Urothelium cell line (cell line): ENCODE measurements at regions not wholly inside any gene's neighbourhood (a gene's known extent, or its start where the extent isn't known, plus 50 kb on each side); places are given as distances from the start of the nearest gene placed in this dataset.

Source experiments
- DNase-seq: peaks from one replicate; pipeline ENCODE4 v3.0.0; 2011; ENCODE audit warnings: low spot score, mixed read lengths
- FAIRE-seq: peaks from 2 replicates; lab custom pipeline; 2011; peaks lifted over from hg19 to GRCh38; lab: Jason Lieb, UNC

GRCh38 chr15:97410897-97411575, 549.5 kb upstream of the ARRDC4 start:
- DNase-seq: no peak
- FAIRE-seq: no peak

- no peak for DNase-seq
- no peak for FAIRE-seq
Observed at GRCh38 chr15:97420130-97420529, 540.4 kb upstream of the ARRDC4 start.

- FAIRE-seq (no peak), DNase-seq (peak; percentile 16)
Observed at GRCh38 chr15:97425596-97425995, 534.9 kb upstream of the ARRDC4 start.

DNA sequence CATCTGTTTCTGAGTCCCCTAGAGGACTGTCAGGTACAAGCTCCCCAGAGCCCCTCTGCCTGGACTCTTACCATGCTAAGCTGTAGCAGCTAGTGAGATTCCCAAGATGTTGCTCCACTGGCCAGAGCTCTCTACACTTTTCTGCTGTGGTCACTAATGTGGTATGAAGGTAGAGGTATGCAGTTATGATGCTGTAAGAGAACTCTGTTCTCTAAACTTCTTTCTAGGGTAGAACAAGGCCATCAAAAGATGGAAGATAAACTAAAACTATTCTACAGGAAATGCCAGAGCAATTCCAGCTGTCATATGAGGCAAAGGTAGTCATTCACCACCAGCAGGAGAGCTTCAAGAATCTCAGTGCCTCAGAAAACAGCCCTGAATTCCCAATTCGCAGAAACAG, 517.4 kb upstream of the ARRDC4 start:
- FAIRE-seq: no peak
- DNase-seq: no peak

DNA sequence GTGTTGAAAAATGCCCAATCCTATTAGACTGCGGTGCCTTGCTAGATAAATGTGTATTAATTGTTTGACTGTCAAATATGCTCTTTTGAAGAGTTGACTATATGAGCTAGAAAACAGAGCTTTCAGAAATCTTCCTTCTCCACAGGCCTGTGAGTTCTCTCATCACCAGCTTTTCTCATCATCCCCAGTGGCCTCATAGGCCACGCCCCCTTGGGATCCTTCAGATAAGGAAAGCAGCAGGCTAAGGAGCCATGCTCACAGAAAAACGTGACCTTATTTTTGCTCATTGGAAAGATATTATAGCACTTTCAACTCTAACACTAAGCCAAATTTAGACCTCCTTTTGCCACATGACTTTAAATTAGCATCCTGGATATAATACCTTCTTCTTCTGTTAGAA, 514.4 kb upstream of the ARRDC4 start:
- no peak for DNase-seq
- no peak for FAIRE-seq

GRCh38 chr15:97456521-97457202, 503.8 kb upstream of the ARRDC4 start:
- DNase-seq: no peak
- FAIRE-seq: no peak

- FAIRE-seq: no peak
- DNase-seq: no peak
Observed at GRCh38 chr15:97457203-97457847, 503.2 kb upstream of the ARRDC4 start.

DNA sequence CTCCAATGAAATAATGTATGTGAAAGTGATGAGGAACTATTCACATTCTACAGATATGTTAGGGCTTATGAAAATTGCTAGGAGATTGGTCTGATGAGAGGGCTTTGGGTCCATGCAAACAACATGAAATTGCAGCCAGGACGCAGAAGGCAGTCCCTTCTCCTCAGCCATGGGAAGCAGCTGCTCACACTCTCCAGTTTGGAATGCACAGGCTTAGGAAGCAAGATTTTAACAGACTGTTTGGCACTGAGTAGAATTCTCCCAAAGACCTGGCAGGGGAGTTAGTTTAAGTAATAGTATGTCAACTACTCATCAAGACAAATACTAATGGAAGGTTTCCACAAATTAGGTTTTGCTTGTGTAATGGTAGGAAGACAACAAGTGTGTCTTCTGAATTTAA, 500.7 kb upstream of the ARRDC4 start:
- no peak for FAIRE-seq
- DNase-seq: no peak

GRCh38 chr15:97461226-97461625, 499.3 kb upstream of the ARRDC4 start:
- no peak for DNase-seq
- no peak for FAIRE-seq

GRCh38 chr15:97463696-97464095, 496.8 kb upstream of the ARRDC4 start:
- DNase-seq: no peak
- no peak for FAIRE-seq

- no peak for DNase-seq
- no peak for FAIRE-seq
Observed at GRCh38 chr15:97470417-97470816, 490.1 kb upstream of the ARRDC4 start.

DNA sequence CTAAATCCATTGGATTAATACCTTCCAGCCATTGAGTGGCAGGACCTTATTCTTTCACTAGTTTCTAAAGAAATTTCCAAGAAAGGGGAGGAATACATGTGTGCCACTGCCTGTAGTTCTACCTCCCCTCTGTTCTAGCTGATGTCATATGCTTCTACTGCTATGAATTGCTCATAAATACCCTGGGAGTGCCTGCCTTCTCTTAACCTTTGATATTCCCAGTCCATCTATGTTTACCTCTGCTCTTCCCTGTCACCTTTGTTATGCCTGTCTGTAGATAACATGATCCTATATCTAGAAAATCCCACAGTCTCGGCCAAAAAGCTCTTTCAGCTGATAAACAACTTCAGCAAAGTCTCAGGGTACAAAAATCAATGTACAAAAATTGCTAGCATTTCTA, 486.9 kb upstream of the ARRDC4 start:
- no peak for DNase-seq
- FAIRE-seq: peak; percentile 44

GRCh38 chr15:97479957-97480356, 480.5 kb upstream of the ARRDC4 start:
- no peak for FAIRE-seq
- DNase-seq: no peak

DNA sequence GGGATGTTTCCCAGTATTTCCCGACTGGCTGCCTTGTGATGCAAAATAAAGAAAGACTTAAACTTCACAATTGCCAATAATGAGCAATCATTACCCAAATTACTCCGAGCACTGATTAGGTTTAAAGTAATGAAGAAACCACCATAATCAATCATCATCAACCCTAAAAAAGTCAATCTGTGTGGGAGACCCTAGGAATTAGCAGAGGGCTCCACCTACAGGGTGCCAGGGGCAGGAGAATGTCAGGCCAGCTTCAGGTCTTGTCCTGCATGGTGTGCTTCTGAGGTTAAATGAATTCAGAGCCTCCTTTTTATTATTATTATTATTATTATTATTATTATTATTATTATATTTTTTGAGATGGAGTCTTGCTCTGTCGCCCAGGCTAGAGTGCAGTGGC, 478.0 kb upstream of the ARRDC4 start:
- FAIRE-seq: no peak

DNA sequence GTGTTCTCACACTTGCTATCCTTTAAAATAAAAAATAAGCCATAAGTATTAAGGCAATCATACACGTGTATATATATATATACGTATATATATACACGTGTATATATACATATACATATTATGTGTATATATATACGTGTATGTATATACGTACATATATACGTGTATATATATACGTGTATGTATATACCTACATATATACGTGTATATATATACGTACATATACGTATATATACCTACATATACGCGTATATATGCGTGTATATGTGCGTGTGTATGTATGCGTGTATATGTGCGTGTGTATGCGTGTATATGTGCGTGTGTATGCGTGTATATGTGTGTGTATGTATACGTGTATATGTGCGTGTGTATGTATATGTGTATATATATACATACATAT, 477.3 kb upstream of the ARRDC4 start:
- DNase-seq (no peak), FAIRE-seq (peak; percentile 20)

More for the DNA sequence above, 478.0 kb upstream of the ARRDC4 start:
- DNase-seq: peak; percentile 18

DNA sequence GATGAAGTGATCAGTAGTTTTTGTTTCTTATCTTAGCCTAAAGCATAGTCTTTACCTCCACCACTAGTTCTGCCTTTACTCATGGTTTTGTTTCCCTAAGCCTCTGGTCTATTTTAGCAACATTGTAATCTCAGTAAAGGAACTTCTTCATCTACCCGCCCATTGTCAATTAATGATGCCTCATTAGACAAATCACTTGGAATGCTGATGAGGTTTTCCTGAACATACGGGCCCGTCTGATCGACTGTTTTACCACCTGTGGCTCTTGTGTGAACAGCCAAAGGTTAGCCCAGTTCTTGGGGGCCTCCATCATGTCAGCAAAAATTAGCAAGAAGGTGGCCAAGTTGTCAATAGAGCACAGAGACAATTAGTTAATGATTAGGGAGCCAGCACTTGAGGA, 470.1 kb upstream of the ARRDC4 start:
- DNase-seq (no peak), FAIRE-seq (no peak)

DNA sequence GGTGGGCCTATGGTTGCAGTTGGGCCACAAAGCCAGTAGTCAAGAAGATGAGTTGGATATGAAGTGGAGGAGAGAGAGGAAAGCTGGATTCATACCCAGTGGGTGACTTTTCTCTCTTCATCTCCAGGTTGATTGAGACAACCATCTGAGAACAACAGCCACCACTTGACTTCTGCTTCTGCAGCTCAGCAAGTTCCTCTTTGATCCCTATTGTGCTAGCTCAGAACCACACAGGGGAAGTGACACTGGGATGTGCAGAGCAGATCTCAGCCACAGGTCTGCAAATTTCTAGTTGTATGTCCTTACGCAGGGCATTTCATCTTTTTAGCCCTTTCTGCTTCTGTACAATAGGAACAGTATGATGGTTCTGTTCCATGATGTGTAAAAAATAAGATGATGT, 459.2 kb upstream of the ARRDC4 start:
- FAIRE-seq (no peak), DNase-seq (no peak)

GRCh38 chr15:97502038-97502437, 458.5 kb upstream of the ARRDC4 start:
- peak; percentile 44 for DNase-seq
- FAIRE-seq: no peak

- DNase-seq (peak; percentile 40), FAIRE-seq (no peak)
Observed at GRCh38 chr15:97504031-97504792, 456.3 kb upstream of the ARRDC4 start.

DNA sequence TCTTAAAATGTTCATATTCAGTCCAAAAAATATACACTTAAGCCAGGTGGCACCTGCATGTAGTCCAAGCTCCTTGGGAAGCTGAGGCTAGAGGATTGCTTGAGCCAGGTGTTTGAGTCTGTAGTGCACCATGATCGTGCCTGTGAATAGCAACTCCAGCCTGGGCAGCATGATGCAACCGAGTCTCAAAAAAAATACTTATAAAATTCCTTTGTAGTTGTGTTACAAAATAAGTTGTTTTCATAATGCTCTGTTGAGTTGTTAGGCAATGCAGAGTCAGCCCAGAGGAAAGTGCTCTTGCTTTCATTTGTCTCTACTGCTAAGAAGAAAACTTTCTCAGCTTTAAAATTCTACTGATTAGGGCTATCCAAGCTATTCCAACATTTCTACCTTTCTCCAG, 442.8 kb upstream of the ARRDC4 start:
- FAIRE-seq (no peak), DNase-seq (no peak)

GRCh38 chr15:97520689-97521088, 439.8 kb upstream of the ARRDC4 start:
- FAIRE-seq (no peak), DNase-seq (no peak)
